A549 (cell line): ENCODE measurements at regions not wholly inside any gene's neighbourhood (a gene's known extent, or its start where the extent isn't known, plus 50 kb on each side); places are given as distances from the start of the nearest gene placed in this dataset.

Experiments used
- ATAC-seq, 2 experiments: fragments of 200-7000 bp in 1 of 2; fragments of >200 bp in 1 of 2; cut with Nextera tagmentation in 1 of 2; cut with Tn5 transposase in 1 of 2; 3 replicates each; pipeline versions ENCODE4 v1.8.0 to v1.9.1; 2018 to 2020; ENCODE audit warnings: mild to moderate bottlenecking in 1 of 2, moderate library complexity in 1 of 2
- CTCF ChIA-PET: fragments of 300-600 bp; sonication (Branson Sonifier 250); formaldehyde crosslinking; extraction: SDS; loops from one replicate; lab custom pipeline; 2021; ENCODE audit warnings: antibody characterized with exemption, inconsistent platforms; lab: Yijun Ruan, JAX
- POLR2A ChIA-PET: fragments of 350-600 bp; formaldehyde crosslinking; extraction: SDS; loops from one replicate; lab custom pipeline; 2021; ENCODE audit warnings: antibody characterized with exemption, inconsistent platforms; lab: Yijun Ruan, JAX
- DNase-seq, 2 experiments: peaks; one replicate each; pipeline versions ENCODE4 v3.0.0 to v3.0.0-alpha.2; 2011 to 2016; ENCODE audit warnings: low read depth in 1 of 2, low spot score in 1 of 2
- FAIRE-seq: peaks from 2 replicates; lab custom pipeline; 2011; peaks lifted over from hg19 to GRCh38; lab: Jason Lieb, UNC
- H3K27ac ChIP-seq, 2 experiments: fragments of >200 bp; sonication (Bioruptor Twin); formaldehyde crosslinking; 3 replicates each; pipeline ENCODE4 v1.5.1; 2016 to 2017
- H3K4me1 ChIP-seq: fragments of >200 bp; sonication (Bioruptor Twin); formaldehyde crosslinking; 3 replicates; pipeline ENCODE4 v1.6.1; 2016
- H3K4me2 ChIP-seq: fragments of >200 bp; sonication (Bioruptor Twin); formaldehyde crosslinking; 3 replicates; pipeline ENCODE4 v1.6.1; 2016
- H3K4me3 ChIP-seq: fragments of >200 bp; sonication (Bioruptor Twin); formaldehyde crosslinking; 3 replicates; pipeline ENCODE4 v1.5.1; 2016
- H3K9me3 ChIP-seq: fragments of >200 bp; sonication (Bioruptor Twin); formaldehyde crosslinking; 3 replicates; pipeline ENCODE4 v1.6.1; 2016
- EHF ChIP-seq: fragments of 250-450 bp; sonication (Bioruptor Pico); IDR thresholded peaks from 2 replicates; pipeline ENCODE4 v1.5.0; 2020; ENCODE audit warnings: mild to moderate bottlenecking
- EHMT2 ChIP-seq: fragments of 200-600 bp; sonication (generic); IDR thresholded peaks from 2 replicates; pipeline ENCODE4 v1.6.1; 2016; ENCODE audit warnings: antibody characterized with exemption, low read depth, mild to moderate bottlenecking, moderate library complexity
- EP300 ChIP-seq, 2 experiments: fragments of >200 bp; sonication (Bioruptor Twin); formaldehyde crosslinking; IDR thresholded peaks; 2 replicates in 1 of 2; 3 replicates in 1 of 2; pipeline ENCODE4 v1.6.1; 2016 to 2017
- ESRRA ChIP-seq: fragments of 150-350 bp; IDR thresholded peaks from 2 replicates; pipeline ENCODE4 v1.6.1; 2014; ENCODE audit warnings: mild to moderate bottlenecking, low read length, borderline replicate concordance
- HDAC2 ChIP-seq: fragments of 200-600 bp; sonication (generic); IDR thresholded peaks from 2 replicates; pipeline ENCODE4 v1.6.1; 2016
- HEYL ChIP-seq: fragments of 250-450 bp; sonication (Bioruptor Pico); IDR thresholded peaks from 2 replicates; pipeline ENCODE4 v1.8.0; 2021; ENCODE audit warnings: mild to moderate bottlenecking, moderate library complexity
- HOXA7 ChIP-seq: fragments of 250-450 bp; sonication (Bioruptor Pico); IDR thresholded peaks from 2 replicates; pipeline ENCODE4 v1.5.0; 2020; ENCODE audit warnings: mild to moderate bottlenecking, moderate library complexity
- HOXB5 ChIP-seq: fragments of 250-450 bp; sonication (Bioruptor Pico); IDR thresholded peaks from 2 replicates; pipeline ENCODE4 v1.5.0; 2020; ENCODE audit warnings: mild to moderate bottlenecking, moderate library complexity
- JUNB ChIP-seq: fragments of >200 bp; sonication (Bioruptor Twin); formaldehyde crosslinking; IDR thresholded peaks from 2 replicates; pipeline ENCODE4 v1.6.1; 2016
- KDM1A ChIP-seq: fragments of 200-600 bp; sonication (generic); IDR thresholded peaks from 2 replicates; pipeline ENCODE4 v1.6.1; 2016; ENCODE audit warnings: low read depth, mild to moderate bottlenecking
- KDM5A ChIP-seq: fragments of 200-600 bp; sonication (generic); IDR thresholded peaks from 2 replicates; pipeline ENCODE4 v1.6.1; 2016; ENCODE audit warnings: antibody characterized with exemption, mild to moderate bottlenecking
- NFE2L2 ChIP-seq: fragments of 150-350 bp; conservative IDR thresholded peaks from 2 replicates; pipeline ENCODE4 v1.6.1; 2014; ENCODE audit warnings: low read length
- PHF8 ChIP-seq: fragments of 200-600 bp; sonication (generic); IDR thresholded peaks from 2 replicates; pipeline ENCODE4 v1.6.1; 2016; ENCODE audit warnings: low read depth, mild to moderate bottlenecking, antibody characterized with exemption, moderate library complexity, borderline replicate concordance
- POLR2AphosphoS2 ChIP-seq: conservative IDR thresholded peaks from 2 replicates; pipeline ENCODE4 v1.6.1; 2012; ENCODE audit warnings: low read length, improper control_type of control experiment, inconsistent platforms
- RFX5 ChIP-seq: fragments of 450-650 bp; IDR thresholded peaks from 2 replicates; pipeline ENCODE4 v1.7.1; 2014; ENCODE audit warnings: antibody characterized with exemption, mild to moderate bottlenecking, moderate library complexity
- RNF2 ChIP-seq: fragments of 200-600 bp; sonication (generic); IDR thresholded peaks from 2 replicates; pipeline ENCODE4 v1.6.1; 2016; ENCODE audit warnings: low read depth, mild to moderate bottlenecking, antibody characterized with exemption, moderate library complexity, borderline replicate concordance
- SREBF2 ChIP-seq: fragments of 450-650 bp; IDR thresholded peaks from 2 replicates; pipeline ENCODE4 v1.6.1; 2014; ENCODE audit warnings: mild to moderate bottlenecking, moderate library complexity
- TFCP2L1 ChIP-seq: fragments of 250-450 bp; sonication (Bioruptor Pico); IDR thresholded peaks from 2 replicates; pipeline ENCODE4 v1.5.0; 2021; ENCODE audit warnings: mild to moderate bottlenecking
- TP53 ChIP-seq: fragments of 250-450 bp; sonication (Bioruptor Pico); IDR thresholded peaks from 2 replicates; pipeline ENCODE4 v1.5.0; 2021; ENCODE audit warnings: mild to moderate bottlenecking, moderate library complexity
- ZFP36 ChIP-seq: fragments of 450-650 bp; IDR thresholded peaks from 2 replicates; pipeline ENCODE4 v1.6.1; 2014; ENCODE audit warnings: borderline replicate concordance; ENCODE audit not compliant: partially characterized antibody
- ZSCAN20 ChIP-seq: fragments of 250-450 bp; sonication (Bioruptor Pico); IDR thresholded peaks from 2 replicates; pipeline ENCODE4 v1.8.0; 2022; ENCODE audit warnings: mild to moderate bottlenecking, moderate library complexity
- WGBS: methylation state at CpG from one replicate; pipeline ENCODE4 v1.1.6; 2017; ENCODE audit errors: missing lambda C conversion rate; 5-methylcytosine and 5-hydroxymethylcytosine counted together
- TF ChIP-seq, protein P1 (sequence below): fragments of >200 bp; sonication (Bioruptor Twin); formaldehyde crosslinking; IDR thresholded peaks from 3 replicates; pipeline ENCODE4 v1.5.1; 2016
- TF ChIP-seq, protein P2 (sequence below): IDR thresholded peaks from 2 replicates; pipeline ENCODE4 v1.6.1; 2012; ENCODE audit warnings: low read depth, borderline replicate concordance
- TF ChIP-seq, protein P3 (sequence below): fragments of >200 bp; sonication (Bioruptor Twin); formaldehyde crosslinking; IDR thresholded peaks from 2 replicates; pipeline ENCODE4 v1.6.1; 2016

DNA sequence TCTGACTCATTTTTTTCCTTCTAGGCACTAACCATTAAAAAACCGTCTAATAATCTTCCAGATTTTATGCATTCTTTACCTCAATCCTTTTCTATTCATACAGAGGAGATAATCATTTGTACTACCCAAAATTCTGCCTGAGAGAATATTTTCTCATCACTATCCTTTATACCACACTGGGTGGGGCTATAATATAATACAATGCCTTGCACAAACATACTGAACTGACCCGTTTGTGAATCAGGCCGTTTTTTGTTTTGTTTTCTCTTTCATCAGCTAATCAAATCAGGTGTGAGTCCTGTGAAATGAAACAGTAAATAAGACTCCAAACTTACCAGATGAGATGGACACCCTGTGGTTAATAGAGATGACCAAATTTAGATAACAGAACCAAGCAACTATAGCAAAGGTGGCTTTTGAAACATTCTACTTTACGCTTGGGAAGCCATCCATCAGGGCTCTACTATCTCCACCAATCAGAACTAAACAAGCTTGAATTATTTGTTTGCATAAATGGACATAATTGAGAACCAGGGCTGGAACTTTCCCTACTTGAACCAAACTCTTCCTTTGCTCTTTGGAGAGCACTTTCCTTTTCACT, 573.0 kb downstream of the GABRG1 start:
- no peak for ATAC-seq
- TF ChIP-seq ZFP36 (no peak), ZSCAN20 (CRISPR knock-in tag) (no peak), EHF (CRISPR knock-in tag) (no peak), SREBF2 (no peak), EHMT2 (no peak), KDM5A (no peak)
- TF ChIP-seq, all 56 proteins: peak for 0
- Histone ChIP-seq H3K9me3 (no peaks in the 10 kb centered on the region), H3K27ac (no peak overlapping the region), H3K4me2 (no peak overlapping the region), H3K4me3 (no peak overlapping the region), H3K4me1 (no peaks in the 10 kb centered on the region)
- FAIRE-seq (no peak), DNase-seq (no peak)
- CTCF ChIA-PET = no interaction called here
- POLR2A ChIA-PET = no interaction called here
- 2% methylated on average over 4 of the region's 4 CpGs for WGBS

DNA sequence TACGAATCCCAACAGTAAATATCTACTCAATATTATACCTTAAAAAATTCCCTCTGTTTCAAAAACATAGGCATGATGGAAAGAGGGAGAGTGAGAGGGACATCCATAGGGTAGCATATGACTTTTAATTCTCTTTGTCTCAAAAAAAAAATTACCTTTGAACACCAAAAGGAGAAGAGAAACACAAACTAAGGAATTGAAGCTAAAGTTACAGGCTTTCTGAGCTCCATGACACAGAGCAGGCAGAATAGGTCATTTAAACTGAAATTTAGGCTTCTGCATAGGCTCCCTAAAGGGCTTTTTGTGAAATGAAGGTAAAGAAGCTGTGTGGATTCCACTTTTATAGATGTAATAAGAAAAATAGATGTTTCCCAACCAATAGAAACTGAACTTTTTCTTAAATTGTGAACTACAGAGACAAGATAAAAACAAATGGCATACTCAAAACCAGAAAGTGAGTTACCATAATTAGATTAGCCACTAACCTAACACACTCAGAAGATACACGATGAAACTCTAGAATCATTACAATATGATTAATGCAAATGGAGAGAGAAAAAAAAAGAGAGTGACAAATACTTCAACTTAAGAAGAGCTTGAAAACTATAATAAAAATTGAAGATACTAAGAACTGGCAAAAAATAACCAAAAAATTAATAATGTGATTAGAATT, 584.6 kb downstream of the GABRG1 start:
- POLR2A ChIA-PET = no interaction called here
- CTCF ChIA-PET = no interaction called here
- no peak for DNase-seq
- no peak for ATAC-seq
- WGBS = 2% methylated on average over 2 of the region's 2 CpGs
- Histone ChIP-seq H3K4me2 (no peak overlapping the region), H3K27ac (no peak overlapping the region), H3K4me3 (no peak overlapping the region), H3K9me3 (no peaks in the 10 kb centered on the region), H3K4me1 (no peaks in the 10 kb centered on the region)
- no peak for FAIRE-seq
- TF ChIP-seq, protein P1, sequence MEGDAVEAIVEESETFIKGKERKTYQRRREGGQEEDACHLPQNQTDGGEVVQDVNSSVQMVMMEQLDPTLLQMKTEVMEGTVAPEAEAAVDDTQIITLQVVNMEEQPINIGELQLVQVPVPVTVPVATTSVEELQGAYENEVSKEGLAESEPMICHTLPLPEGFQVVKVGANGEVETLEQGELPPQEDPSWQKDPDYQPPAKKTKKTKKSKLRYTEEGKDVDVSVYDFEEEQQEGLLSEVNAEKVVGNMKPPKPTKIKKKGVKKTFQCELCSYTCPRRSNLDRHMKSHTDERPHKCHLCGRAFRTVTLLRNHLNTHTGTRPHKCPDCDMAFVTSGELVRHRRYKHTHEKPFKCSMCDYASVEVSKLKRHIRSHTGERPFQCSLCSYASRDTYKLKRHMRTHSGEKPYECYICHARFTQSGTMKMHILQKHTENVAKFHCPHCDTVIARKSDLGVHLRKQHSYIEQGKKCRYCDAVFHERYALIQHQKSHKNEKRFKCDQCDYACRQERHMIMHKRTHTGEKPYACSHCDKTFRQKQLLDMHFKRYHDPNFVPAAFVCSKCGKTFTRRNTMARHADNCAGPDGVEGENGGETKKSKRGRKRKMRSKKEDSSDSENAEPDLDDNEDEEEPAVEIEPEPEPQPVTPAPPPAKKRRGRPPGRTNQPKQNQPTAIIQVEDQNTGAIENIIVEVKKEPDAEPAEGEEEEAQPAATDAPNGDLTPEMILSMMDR = no peak
- TF ChIP-seq EP300 (IDR thresholded peaks at IDR 0.05) = no peak
- no peak for TF ChIP-seq ESRRA
- TF ChIP-seq TP53 (CRISPR knock-in tag) = no peak
- no peak for TF ChIP-seq RNF2
- TF ChIP-seq JUNB = no peak
- no peak for TF ChIP-seq SREBF2
- no peak for TF ChIP-seq HOXB5
- TF ChIP-seq KDM5A = no peak
- TF ChIP-seq, protein P2, sequence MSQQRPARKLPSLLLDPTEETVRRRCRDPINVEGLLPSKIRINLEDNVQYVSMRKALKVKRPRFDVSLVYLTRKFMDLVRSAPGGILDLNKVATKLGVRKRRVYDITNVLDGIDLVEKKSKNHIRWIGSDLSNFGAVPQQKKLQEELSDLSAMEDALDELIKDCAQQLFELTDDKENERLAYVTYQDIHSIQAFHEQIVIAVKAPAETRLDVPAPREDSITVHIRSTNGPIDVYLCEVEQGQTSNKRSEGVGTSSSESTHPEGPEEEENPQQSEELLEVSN = no peak
- no peak for TF ChIP-seq TFCP2L1
- no peak for TF ChIP-seq NFE2L2
- no peak for TF ChIP-seq PHF8
- no peak for TF ChIP-seq HEYL (CRISPR knock-in tag)
- no peak for TF ChIP-seq EHMT2
- TF ChIP-seq RFX5 = no peak
- TF ChIP-seq POLR2AphosphoS2 = no peak
- TF ChIP-seq HDAC2 = no peak
- no peak for TF ChIP-seq KDM1A

DNA sequence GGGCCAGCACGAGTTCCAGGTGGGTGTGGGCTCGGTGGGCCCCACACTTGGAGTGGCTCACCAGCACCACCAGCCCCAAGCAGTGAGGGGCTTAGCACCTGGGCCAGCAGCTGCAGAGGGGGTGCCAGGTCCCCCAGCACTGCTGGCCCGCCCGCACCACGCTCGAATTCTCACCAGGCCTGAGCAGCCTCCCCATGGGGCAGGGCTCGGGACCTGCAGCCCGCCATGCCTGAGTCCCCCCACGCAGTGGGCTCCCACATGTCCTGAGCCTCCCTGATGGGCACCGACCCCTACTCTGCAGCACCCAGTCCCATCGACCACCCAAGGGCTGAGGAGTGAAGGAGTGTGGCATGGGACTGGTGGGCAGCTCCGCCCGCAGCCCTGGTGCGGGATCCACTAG, 593.4 kb downstream of the GABRG1 start:
- DNase-seq (no peak), FAIRE-seq (no peak), ATAC-seq (no peak)
- Histone ChIP-seq H3K27ac (no peak overlapping the region), H3K9me3 (no peaks in the 10 kb centered on the region), H3K4me1 (no peaks in the 10 kb centered on the region), H3K4me3 (no peak overlapping the region), H3K4me2 (no peak overlapping the region)
- TF ChIP-seq, protein P3, sequence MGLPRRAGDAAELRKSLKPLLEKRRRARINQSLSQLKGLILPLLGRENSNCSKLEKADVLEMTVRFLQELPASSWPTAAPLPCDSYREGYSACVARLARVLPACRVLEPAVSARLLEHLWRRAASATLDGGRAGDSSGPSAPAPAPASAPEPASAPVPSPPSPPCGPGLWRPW = no peak
- no peak for TF ChIP-seq PHF8
- TF ChIP-seq HOXA7 = no peak
- CTCF ChIA-PET = no interaction called here
- no CpG with 5 or more reads among the region's 14 CpGs for WGBS
- POLR2A ChIA-PET = no interaction called here
